ENCODE measurements at regions not wholly inside any gene's neighbourhood (a gene's known extent, or its start where the extent isn't known, plus 50 kb on each side); places are given as distances from the start of the nearest gene placed in this dataset.

DNA sequence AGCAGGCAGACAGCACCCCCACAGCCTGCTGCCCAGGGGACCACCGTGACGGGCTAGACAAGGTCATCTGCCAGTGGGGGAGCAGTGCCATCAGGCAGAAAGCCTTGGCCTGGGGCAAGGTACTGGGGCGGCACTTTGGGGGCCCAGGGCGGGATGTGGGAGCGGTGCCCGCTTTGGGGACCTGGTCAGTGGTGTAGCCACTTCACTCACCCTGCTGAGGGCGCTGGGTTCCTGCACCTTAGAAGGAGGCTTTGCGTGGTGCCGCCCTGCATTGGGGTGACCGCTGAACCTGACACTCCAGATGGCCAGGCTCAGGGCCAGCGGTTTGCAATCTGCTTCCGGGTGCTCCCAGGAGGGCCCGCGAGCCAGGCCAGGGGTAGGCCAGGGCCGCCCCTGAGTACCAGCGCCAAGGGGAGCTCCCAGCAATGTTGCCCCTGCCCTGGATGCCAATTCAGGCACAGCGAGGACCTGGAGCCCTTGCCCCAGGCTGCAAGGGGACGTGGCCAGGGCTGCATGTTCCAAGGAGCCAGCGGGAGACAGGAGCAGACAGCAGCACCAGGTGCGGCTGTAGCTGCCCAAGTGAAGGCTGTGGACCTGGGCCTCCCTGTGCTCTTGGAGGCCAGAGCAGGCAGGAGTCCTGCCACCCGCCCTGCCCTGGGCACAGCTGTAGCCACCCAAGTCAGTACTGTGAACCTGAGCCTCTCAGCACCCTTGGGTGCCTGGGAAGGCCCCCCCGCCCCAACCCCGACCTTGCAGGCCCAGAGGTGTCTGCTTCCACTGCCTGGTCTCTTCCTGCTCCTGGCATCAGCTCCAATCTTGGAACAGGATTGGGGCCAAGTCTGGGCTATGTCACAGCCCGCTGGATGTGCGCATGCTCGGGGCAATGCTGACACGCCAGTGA lies 550.7 kb downstream of the SLC6A15 start:
- H3K4me3 ChIP-seq (ENCODE audit: control insufficient read depth in 2 of 3, extremely low read depth in 1 of 3, insufficient read depth in 2 of 3, low read depth in 1 of 3, low read length in 3 of 3), result no peak overlapping the region
- H3K9ac ChIP-seq (ENCODE audit: control insufficient read depth, extremely low read depth, insufficient read depth, low read length), result no peak overlapping the region
- no peaks in the 10 kb centered on the region for H3K9me1 ChIP-seq (ENCODE audit: control insufficient read depth, extremely low read depth, insufficient read depth, low read length)
- H3K27me3 ChIP-seq (ENCODE audit: control insufficient read depth, extremely low read depth, insufficient read depth, low read length), result no peaks in the 10 kb centered on the region
- H3K27ac ChIP-seq (ENCODE audit: control insufficient read depth, insufficient read depth, low read length), result no peak overlapping the region
- no peak overlapping the region for H2AFZ ChIP-seq (ENCODE audit: control insufficient read depth, low read length)
- no peak overlapping the region for H3K4me2 ChIP-seq (ENCODE audit: control insufficient read depth, extremely low read depth, insufficient read depth, low read depth, low read length)
- no peaks in the 10 kb centered on the region for H3K79me2 ChIP-seq (ENCODE audit: control insufficient read depth, insufficient read depth, low read length)
- H3K9me3 ChIP-seq (ENCODE audit: control insufficient read depth, low read depth, low read length), result no peaks in the 10 kb centered on the region
- H4K20me1 ChIP-seq (ENCODE audit: control insufficient read depth, extremely low read depth, insufficient read depth, low read length), result no peaks in the 10 kb centered on the region
- dilution Hi-C loops (cut with MboI; ENCODE audit: extremely low pct_ligation_motif_present, low sequenced_read_pairs), result no loop called here
- FAIRE-seq, result no peak
- TF ChIP-seq, protein P1, sequence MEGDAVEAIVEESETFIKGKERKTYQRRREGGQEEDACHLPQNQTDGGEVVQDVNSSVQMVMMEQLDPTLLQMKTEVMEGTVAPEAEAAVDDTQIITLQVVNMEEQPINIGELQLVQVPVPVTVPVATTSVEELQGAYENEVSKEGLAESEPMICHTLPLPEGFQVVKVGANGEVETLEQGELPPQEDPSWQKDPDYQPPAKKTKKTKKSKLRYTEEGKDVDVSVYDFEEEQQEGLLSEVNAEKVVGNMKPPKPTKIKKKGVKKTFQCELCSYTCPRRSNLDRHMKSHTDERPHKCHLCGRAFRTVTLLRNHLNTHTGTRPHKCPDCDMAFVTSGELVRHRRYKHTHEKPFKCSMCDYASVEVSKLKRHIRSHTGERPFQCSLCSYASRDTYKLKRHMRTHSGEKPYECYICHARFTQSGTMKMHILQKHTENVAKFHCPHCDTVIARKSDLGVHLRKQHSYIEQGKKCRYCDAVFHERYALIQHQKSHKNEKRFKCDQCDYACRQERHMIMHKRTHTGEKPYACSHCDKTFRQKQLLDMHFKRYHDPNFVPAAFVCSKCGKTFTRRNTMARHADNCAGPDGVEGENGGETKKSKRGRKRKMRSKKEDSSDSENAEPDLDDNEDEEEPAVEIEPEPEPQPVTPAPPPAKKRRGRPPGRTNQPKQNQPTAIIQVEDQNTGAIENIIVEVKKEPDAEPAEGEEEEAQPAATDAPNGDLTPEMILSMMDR (optimal IDR thresholded peaks at IDR 0.05 in 1 of 3, IDR thresholded peaks at IDR 0.05 in 1 of 3, conservative IDR thresholded peaks at IDR 0.05 in 1 of 3; ENCODE audit: extremely low read depth in 1 of 3, insufficient read depth in 2 of 3, low read length in 3 of 3), result no peak
- TF ChIP-seq EZH2 (IDR thresholded peaks at IDR 0.05; ENCODE audit: low read length), result no peak
- no peaks in the 10 kb centered on the region for H3K4me1 ChIP-seq (ENCODE audit: control insufficient read depth, extremely low read depth, insufficient read depth, low read length)
- H3K36me3 ChIP-seq (ENCODE audit: control insufficient read depth in 2 of 2, extremely low read depth in 1 of 2, insufficient read depth in 2 of 2, low read length in 2 of 2), result no peaks in the 10 kb centered on the region
- DNase-seq (ENCODE audit: low read depth, low spot score), result no peak

DNA sequence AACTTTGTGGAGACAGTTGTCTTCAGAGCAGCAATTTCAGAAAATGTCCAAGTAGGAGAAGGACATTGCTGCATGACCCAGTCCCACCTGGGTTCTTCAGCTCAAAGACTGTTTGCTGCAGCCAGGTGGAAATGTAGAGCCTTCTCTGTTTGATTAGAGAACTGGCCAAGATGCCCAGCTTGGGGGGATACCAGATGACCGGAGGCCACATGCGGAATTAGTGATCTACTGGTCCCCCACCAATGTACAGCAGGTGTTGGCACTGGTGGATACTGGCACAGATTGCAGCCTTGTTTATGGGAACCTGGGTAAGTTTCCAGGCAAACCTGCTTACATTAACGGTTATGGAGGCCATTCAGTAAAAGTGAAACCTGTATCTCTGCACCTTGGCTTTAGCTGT lies 555.3 kb downstream of the SLC6A15 start:
- TF ChIP-seq, protein P1 (optimal IDR thresholded peaks at IDR 0.05 in 1 of 3, IDR thresholded peaks at IDR 0.05 in 1 of 3, conservative IDR thresholded peaks at IDR 0.05 in 1 of 3; ENCODE audit: extremely low read depth in 1 of 3, insufficient read depth in 2 of 3, low read length in 3 of 3), result no peak
- TF ChIP-seq EZH2 (IDR thresholded peaks at IDR 0.05; ENCODE audit: low read length), result no peak
- Histone ChIP-seq H3K79me2 (ENCODE audit: control insufficient read depth, insufficient read depth, low read length) (no peaks in the 10 kb centered on the region), H3K27ac (ENCODE audit: control insufficient read depth, insufficient read depth, low read length) (no peak overlapping the region), H3K4me1 (ENCODE audit: control insufficient read depth, extremely low read depth, insufficient read depth, low read length) (no peaks in the 10 kb centered on the region), H3K36me3 (ENCODE audit: control insufficient read depth in 2 of 2, extremely low read depth in 1 of 2, insufficient read depth in 2 of 2, low read length in 2 of 2) (no peaks in the 10 kb centered on the region), H3K4me3 (ENCODE audit: control insufficient read depth in 2 of 3, extremely low read depth in 1 of 3, insufficient read depth in 2 of 3, low read depth in 1 of 3, low read length in 3 of 3) (no peak overlapping the region), H3K9me3 (ENCODE audit: control insufficient read depth, low read depth, low read length) (no peaks in the 10 kb centered on the region), H4K20me1 (ENCODE audit: control insufficient read depth, extremely low read depth, insufficient read depth, low read length) (no peaks in the 10 kb centered on the region), H3K4me2 (ENCODE audit: control insufficient read depth, extremely low read depth, insufficient read depth, low read depth, low read length) (no peak overlapping the region), H3K9ac (ENCODE audit: control insufficient read depth, extremely low read depth, insufficient read depth, low read length) (no peak overlapping the region), H3K27me3 (ENCODE audit: control insufficient read depth, extremely low read depth, insufficient read depth, low read length) (no peaks in the 10 kb centered on the region), H2AFZ (ENCODE audit: control insufficient read depth, low read length) (no peak overlapping the region), H3K9me1 (ENCODE audit: control insufficient read depth, extremely low read depth, insufficient read depth, low read length) (no peaks in the 10 kb centered on the region)
- DNase-seq (ENCODE audit: low read depth, low spot score), result no peak
- dilution Hi-C loops (cut with MboI; ENCODE audit: extremely low pct_ligation_motif_present, low sequenced_read_pairs), result no loop called here
- no peak for FAIRE-seq

Measured in keratinocyte (primary cell).